ENCODE measurements at regions not wholly inside any gene's neighbourhood (a gene's known extent, or its start where the extent isn't known, plus 50 kb on each side); places are given as distances from the start of the nearest gene placed in this dataset.

DNA sequence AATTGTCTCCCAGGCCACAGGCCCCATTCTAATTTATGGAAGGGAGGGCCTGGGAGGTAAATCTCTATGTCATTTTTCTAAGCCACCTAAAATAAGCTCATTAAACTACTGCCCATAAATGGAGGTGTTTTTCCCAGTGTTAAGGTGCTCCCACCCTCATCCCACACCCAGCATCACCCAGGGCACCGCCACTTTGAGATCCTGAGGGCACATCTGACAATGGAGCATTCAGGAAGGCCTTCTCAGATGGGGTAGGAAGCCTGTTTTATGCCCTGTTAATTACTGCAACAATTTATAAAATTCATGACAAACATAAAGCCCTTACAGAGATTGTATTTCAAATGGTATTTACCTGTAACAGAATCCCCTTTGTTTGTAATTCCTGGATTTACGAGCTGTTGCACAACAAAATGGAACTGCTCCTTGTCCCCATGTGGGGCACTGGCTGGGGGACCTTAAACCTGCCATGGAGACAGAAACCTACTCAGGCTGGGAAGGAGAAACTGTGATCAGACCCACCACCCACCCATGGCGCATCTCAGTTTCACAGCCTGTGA, 319.5 kb upstream of the USP24 start (continued):
- TF ChIP-seq, protein P1, sequence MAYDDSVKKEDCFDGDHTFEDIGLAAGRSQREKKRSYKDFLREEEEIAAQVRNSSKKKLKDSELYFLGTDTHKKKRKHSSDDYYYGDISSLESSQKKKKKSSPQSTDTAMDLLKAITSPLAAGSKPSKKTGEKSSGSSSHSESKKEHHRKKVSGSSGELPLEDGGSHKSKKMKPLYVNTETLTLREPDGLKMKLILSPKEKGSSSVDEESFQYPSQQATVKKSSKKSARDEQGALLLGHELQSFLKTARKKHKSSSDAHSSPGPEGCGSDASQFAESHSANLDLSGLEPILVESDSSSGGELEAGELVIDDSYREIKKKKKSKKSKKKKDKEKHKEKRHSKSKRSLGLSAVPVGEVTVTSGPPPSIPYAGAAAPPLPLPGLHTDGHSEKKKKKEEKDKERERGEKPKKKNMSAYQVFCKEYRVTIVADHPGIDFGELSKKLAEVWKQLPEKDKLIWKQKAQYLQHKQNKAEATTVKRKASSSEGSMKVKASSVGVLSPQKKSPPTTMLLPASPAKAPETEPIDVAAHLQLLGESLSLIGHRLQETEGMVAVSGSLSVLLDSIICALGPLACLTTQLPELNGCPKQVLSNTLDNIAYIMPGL (CRISPR knock-in tag; IDR thresholded peaks at IDR 0.05; ENCODE audit: borderline replicate concordance in 1 of 2, low read depth in 1 of 2) = no peak
- TF ChIP-seq PHF20 (CRISPR knock-in tag; IDR thresholded peaks at IDR 0.05) = no peak
- TF ChIP-seq EED (CRISPR knock-in tag; IDR thresholded peaks at IDR 0.05) = no peak
- peak; percentile 69; the same call in 1 of the 2 replicates for TF ChIP-seq EHMT2 (IDR thresholded peaks at IDR 0.05; ENCODE audit: borderline replicate concordance, low read depth, low read length)
- TF ChIP-seq, protein P2, sequence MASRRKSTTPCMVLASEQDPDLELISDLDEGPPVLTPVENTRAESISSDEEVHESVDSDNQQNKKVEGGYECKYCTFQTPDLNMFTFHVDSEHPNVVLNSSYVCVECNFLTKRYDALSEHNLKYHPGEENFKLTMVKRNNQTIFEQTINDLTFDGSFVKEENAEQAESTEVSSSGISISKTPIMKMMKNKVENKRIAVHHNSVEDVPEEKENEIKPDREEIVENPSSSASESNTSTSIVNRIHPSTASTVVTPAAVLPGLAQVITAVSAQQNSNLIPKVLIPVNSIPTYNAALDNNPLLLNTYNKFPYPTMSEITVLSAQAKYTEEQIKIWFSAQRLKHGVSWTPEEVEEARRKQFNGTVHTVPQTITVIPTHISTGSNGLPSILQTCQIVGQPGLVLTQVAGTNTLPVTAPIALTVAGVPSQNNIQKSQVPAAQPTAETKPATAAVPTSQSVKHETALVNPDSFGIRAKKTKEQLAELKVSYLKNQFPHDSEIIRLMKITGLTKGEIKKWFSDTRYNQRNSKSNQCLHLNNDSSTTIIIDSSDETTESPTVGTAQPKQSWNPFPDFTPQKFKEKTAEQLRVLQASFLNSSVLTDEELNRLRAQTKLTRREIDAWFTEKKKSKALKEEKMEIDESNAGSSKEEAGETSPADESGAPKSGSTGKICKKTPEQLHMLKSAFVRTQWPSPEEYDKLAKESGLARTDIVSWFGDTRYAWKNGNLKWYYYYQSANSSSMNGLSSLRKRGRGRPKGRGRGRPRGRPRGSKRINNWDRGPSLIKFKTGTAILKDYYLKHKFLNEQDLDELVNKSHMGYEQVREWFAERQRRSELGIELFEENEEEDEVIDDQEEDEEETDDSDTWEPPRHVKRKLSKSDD (CRISPR knock-in tag; IDR thresholded peaks at IDR 0.05; ENCODE audit: low read depth) = no peak
- TF ChIP-seq, protein P3, sequence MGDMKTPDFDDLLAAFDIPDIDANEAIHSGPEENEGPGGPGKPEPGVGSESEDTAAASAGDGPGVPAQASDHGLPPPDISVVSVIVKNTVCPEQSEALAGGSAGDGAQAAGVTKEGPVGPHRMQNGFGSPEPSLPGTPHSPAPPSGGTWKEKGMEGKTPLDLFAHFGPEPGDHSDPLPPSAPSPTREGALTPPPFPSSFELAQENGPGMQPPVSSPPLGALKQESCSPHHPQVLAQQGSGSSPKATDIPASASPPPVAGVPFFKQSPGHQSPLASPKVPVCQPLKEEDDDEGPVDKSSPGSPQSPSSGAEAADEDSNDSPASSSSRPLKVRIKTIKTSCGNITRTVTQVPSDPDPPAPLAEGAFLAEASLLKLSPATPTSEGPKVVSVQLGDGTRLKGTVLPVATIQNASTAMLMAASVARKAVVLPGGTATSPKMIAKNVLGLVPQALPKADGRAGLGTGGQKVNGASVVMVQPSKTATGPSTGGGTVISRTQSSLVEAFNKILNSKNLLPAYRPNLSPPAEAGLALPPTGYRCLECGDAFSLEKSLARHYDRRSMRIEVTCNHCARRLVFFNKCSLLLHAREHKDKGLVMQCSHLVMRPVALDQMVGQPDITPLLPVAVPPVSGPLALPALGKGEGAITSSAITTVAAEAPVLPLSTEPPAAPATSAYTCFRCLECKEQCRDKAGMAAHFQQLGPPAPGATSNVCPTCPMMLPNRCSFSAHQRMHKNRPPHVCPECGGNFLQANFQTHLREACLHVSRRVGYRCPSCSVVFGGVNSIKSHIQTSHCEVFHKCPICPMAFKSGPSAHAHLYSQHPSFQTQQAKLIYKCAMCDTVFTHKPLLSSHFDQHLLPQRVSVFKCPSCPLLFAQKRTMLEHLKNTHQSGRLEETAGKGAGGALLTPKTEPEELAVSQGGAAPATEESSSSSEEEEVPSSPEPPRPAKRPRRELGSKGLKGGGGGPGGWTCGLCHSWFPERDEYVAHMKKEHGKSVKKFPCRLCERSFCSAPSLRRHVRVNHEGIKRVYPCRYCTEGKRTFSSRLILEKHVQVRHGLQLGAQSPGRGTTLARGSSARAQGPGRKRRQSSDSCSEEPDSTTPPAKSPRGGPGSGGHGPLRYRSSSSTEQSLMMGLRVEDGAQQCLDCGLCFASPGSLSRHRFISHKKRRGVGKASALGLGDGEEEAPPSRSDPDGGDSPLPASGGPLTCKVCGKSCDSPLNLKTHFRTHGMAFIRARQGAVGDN (CRISPR knock-in tag; IDR thresholded peaks at IDR 0.05) = no peak
- TF ChIP-seq, protein P4, sequence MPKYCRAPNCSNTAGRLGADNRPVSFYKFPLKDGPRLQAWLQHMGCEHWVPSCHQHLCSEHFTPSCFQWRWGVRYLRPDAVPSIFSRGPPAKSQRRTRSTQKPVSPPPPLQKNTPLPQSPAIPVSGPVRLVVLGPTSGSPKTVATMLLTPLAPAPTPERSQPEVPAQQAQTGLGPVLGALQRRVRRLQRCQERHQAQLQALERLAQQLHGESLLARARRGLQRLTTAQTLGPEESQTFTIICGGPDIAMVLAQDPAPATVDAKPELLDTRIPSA (CRISPR knock-in tag; IDR thresholded peaks at IDR 0.05; ENCODE audit: borderline replicate concordance) = no peak
- TF ChIP-seq HNF4A (CRISPR knock-in tag; IDR thresholded peaks at IDR 0.05) = peak; percentile 76
- no peak for TF ChIP-seq CHD2 (IDR thresholded peaks at IDR 0.05; ENCODE audit: low read depth, low read length)
- no peak; the same call in 1 of the 2 replicates for TF ChIP-seq RXRA (CRISPR knock-in tag; IDR thresholded peaks at IDR 0.05)
- TF ChIP-seq, protein P5, sequence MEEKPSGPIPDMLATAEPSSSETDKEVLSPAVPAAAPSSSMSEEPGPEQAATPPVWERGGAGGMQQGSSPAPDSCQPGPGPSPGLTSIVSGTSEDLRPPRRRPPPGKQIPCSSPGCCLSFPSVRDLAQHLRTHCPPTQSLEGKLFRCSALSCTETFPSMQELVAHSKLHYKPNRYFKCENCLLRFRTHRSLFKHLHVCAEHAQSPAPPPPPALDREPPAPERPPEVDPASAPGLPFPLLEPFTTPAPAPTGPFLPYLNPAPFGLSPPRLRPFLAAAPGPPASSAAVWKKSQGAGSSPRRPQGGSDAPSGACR (CRISPR knock-in tag; IDR thresholded peaks at IDR 0.05) = no peak
- TF ChIP-seq, protein P6, sequence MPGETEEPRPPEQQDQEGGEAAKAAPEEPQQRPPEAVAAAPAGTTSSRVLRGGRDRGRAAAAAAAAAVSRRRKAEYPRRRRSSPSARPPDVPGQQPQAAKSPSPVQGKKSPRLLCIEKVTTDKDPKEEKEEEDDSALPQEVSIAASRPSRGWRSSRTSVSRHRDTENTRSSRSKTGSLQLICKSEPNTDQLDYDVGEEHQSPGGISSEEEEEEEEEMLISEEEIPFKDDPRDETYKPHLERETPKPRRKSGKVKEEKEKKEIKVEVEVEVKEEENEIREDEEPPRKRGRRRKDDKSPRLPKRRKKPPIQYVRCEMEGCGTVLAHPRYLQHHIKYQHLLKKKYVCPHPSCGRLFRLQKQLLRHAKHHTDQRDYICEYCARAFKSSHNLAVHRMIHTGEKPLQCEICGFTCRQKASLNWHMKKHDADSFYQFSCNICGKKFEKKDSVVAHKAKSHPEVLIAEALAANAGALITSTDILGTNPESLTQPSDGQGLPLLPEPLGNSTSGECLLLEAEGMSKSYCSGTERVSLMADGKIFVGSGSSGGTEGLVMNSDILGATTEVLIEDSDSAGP (CRISPR knock-in tag; IDR thresholded peaks at IDR 0.05; ENCODE audit: borderline replicate concordance) = no peak
- no peak for TF ChIP-seq ZNF629 (CRISPR knock-in tag; conservative IDR thresholded peaks at IDR 0.05)
- no peak for TF ChIP-seq ZNF619 (CRISPR knock-in tag; IDR thresholded peaks at IDR 0.05)
- no peak for TF ChIP-seq MAZ (IDR thresholded peaks at IDR 0.05; ENCODE audit: borderline replicate concordance, low read depth, low read length)
- TF ChIP-seq MAZ (CRISPR knock-in tag; IDR thresholded peaks at IDR 0.05; ENCODE audit: low read depth) = no peak
- no peak for TF ChIP-seq ZNF317 (CRISPR knock-in tag; IDR thresholded peaks at IDR 0.05)
- no peak for TF ChIP-seq ZNF672 (CRISPR knock-in tag; IDR thresholded peaks at IDR 0.05)
